GM19240 (cell line): ENCODE measurements at regions not wholly inside any gene's neighbourhood (a gene's known extent, or its start where the extent isn't known, plus 50 kb on each side); places are given as distances from the start of the nearest gene placed in this dataset.
A peak's percentile ranks its signal among the peaks of the same experiment; 100 is the strongest.
"Not testable (repeated sequence)": the region's sequence is repeated elsewhere in the genome, so short reads cannot be mapped to it uniquely, and the experiment has no call there.

ENCODE experiments used
- DNase-seq: peaks from one replicate; pipeline ENCODE4 v3.0.0; 2011; ENCODE audit warnings: low spot score; ENCODE audit not compliant: insufficient read length

- no peak for DNase-seq
Measured at GRCh38 chr16:48105976-48106375, 49.8 kb downstream of the ABCC12 start.

GRCh38 chr16:48105456-48105855, 50.3 kb downstream of the ABCC12 start:
- no peak for DNase-seq

- DNase-seq, result no peak
Measured at GRCh38 chr16:48103591-48103990, 52.2 kb downstream of the ABCC12 start.

DNA sequence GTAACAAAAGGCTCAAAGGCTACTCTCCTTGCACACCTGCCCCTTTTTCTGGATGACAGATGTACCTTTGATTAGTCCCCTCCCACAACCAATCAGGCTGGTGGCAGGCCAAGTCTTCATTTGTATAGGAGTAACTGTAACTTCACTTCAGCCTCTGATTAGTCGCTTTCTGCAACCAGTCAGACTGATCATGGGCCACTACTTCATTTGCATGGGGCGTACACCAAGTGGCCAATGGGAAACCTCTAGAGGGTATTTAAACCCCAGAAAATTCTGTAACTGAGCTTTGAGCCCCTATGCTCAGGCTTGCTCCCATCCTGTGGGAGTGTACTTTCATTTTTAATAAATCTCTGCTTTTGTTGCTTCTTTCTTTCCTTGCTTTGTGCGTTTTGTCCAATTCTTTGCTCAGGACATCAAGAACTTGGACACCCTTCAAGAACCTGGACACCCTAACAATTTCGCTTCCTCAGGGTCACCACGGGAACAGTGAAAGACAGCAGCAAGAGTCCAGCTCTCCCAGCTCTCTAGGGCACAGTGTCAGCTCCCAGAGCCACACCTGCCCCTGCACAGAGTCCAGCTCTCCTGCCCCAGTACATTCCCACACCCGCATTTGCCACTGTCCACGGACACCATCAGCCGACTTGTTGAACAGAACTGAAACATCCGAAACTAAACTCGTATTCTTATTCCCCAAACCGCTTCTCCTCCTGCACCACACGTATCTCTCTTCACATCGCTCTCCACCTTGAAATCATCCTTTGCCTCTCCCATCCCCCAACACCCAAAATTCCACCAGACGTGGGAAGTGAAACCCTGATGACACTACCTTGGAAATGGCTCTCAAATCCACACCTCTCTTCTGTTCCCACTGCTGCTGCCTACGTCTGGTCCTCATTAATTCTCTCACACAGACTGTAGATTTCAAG, 53.4 kb downstream of the ABCC12 start:
- no peak for DNase-seq

- DNase-seq, result peak; percentile 33
Measured at GRCh38 chr16:48101069-48101674, 54.6 kb downstream of the ABCC12 start.

- no peak for DNase-seq
Measured at GRCh38 chr16:48099455-48099854, 56.3 kb downstream of the ABCC12 start.

DNA sequence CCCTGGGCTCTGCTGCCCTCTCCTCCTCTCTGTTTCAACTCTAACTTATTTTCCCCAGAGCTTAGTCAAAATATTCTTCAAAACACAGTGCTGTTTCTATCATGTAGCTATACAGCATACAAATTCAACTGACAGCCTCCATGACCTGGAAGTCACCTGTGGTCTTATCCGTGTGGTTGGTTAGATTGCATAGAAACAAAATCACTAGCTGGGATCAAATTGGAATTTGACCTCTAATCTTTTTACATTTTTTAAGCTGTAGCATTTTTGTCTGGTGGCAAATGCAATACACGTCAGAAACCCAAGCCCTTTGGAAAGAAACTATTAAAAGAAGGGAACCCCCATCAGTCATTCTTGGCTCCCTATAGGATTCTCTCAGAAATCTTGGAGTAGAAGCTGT, 57.3 kb downstream of the ABCC12 start:
- no peak for DNase-seq

DNA sequence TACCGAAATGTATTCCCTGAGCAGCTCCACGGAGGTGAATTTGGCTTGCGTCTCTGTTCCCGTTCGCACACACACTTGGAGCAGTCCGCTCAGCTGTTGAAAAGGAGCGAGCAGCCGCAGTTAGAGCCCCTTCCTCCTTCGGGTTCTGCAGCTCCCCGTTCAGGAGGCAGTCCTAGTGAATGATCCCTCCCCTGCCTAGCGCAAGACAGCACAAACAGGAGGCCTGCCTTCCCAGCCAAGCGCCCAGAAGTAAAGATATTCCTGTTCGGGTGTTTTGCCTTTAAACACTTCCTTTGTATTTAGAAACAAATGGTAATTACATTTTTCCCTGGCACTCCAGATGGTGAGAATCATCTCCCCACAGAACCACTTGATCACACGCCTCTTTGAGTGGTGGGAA, 64.7 kb downstream of the ABCC12 start:
- no peak for DNase-seq

DNA sequence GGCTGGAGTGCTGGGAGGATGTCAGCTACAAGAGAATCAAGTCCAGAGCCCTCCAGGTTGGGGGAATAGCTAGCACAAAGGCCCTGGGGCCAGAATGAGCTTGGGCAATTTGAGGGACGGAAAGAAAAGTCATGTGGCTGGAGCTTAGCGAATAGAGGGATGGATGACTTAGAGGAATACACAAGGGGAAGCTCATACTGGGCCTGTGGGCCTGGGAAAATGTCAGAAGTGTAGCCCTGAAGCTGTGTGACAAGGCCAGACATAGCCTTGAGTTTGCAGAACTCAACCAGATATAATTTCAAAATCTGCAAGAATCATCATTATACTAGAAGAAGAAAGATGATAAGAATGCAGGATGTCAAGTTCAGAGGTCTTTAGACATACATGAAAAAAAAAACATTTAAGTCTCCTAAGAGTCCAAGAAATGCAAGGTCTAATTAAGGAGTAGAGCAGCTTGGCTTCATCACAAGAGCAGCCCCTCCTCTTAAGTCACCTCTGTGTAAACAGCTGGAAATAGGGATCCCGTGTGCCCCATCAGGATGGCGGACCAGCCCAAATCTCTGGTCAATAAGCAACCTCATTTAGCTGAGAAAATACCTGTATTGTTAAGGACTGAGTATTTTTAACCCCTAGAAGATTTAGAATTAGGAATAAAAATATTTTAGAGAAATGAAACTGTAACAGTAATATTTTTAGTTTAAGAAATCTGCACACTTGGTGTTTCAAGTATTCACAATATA, 66.6 kb downstream of the ABCC12 start:
- DNase-seq, result no peak

DNA sequence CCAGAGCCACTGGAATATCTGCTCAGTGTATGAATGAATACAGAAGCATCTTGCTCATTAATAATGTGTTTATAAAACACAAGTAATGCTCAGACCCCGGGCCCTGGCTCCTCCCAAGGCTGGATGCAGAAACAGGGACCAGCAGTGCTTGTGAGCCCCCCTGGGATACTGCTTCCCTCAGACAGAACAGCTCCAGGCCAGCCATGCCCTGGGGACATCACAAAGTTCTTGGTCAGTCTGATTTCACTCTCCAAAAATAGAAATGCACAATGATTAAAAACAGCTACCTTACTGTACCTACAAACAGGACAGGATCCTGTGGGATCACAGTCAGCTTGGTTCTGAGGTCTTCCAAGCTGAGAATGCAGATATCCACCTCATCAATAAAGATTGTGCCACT, 68.2 kb downstream of the ABCC12 start:
- DNase-seq, result no peak

DNA sequence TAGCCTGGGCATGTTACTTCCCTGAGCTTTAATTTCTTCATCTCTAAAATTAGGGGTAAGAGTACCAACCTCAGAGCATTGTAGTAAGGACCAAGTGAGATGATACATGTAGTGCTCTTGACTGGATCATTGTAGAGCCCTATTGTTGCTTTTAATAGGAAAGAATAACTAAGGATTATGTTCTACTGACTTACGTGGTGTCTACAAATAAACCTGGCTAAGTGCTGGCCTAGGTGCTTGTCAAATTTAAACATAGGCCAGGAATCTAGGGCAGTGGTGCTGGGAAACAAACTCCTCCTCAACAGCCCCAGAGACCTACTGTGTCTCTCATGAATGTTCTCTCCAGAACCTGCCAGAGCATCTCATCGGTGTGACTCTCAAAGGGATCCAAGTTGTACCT, 69.4 kb downstream of the ABCC12 start:
- DNase-seq, result no peak

GRCh38 chr16:48085729-48086128, 70.1 kb downstream of the ABCC12 start:
- no peak for DNase-seq

GRCh38 chr16:48084826-48085225, 71.0 kb downstream of the ABCC12 start:
- no peak for DNase-seq

- DNase-seq, result no peak
Measured at GRCh38 chr16:48082516-48082915, 73.3 kb downstream of the ABCC12 start.

DNA sequence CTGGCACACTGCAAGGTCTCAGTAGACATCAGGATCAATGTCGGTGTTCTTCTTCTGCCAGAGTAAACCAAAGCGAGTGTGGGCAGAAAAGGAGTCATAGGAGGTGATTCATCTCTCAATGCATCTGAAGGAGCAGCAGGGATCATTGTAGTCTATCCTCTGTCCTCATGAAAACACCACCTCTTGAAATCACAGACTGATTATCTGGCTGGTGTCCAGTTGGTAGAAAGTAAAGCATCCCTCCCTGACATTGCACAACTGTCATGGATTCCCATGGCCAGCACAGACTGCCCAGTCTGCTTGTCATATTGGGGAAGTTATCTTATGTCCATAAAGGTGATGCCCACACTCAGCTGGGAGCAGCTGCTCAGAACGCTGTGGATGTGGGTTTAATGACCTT, 74.1 kb downstream of the ABCC12 start:
- no peak for DNase-seq

DNA sequence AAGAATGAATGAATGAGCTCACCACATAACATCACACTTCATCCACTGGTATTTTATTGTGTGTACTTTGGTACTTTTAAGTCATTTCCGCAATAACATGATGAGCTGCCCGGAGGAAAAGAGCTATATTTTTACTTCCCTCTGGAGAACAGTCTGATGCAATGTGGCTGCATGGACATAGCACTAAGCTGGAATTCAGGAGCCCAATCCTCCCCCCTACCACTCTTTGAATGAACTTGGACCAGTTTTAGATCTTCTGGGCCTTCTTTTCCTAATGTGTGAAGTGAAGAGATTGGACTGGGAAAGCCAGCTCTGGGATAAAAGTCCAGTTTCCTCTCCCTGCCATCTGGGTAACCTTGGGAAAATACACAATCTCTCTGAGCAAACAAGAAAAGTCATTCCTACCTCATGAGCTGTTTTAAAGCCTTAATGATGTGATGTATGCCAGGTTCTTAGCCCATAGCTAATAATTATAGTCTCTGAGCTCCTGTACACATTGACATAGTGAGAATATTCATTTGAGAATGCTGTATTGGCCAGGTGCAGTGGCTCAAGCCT, 79.3 kb downstream of the ABCC12 start:
- no peak for DNase-seq

DNA sequence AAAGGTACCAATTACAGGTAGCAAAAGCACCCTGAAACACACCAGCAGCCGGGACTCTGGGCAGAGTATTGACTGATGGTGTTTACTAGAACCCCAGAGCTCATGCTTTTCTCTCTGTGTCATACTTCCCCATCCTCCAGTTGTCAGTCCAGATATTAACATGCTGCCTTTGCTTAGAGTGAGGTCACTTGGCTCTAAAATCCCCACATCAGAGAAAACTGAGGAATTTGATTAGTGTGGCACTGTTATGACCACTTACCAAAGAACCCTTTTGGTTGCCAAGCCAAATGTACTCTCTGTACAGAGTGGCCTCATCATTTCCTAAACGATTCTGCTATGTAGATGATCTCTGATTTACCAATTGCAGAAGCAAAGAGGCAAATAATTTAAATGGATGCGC, 80.4 kb downstream of the ABCC12 start:
- no peak for DNase-seq

DNA sequence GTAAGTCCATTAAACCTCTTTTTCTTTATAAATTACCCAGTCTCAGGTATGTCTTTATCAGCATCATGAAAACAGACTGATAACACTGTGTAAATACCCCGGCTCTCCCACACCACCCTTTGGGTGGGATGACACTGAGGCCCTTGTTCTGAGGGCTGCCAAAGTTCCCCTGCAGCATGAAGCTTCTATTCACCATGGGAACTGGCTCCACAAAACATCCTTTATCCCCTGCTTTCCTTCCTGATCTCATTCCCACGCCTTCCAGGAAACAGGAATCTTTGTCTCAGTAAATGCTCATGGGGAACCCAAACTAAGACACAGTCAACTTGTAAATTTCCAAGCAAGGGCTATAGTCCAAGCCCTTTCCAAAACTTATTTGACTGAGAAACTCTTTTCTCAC, 88.4 kb downstream of the ABCC12 start:
- no peak for DNase-seq

- DNase-seq, result no peak
Measured at GRCh38 chr16:48064971-48065370, 90.8 kb downstream of the ABCC12 start.

GRCh38 chr16:48062681-48063080, 93.1 kb downstream of the ABCC12 start:
- DNase-seq, result no peak

DNA sequence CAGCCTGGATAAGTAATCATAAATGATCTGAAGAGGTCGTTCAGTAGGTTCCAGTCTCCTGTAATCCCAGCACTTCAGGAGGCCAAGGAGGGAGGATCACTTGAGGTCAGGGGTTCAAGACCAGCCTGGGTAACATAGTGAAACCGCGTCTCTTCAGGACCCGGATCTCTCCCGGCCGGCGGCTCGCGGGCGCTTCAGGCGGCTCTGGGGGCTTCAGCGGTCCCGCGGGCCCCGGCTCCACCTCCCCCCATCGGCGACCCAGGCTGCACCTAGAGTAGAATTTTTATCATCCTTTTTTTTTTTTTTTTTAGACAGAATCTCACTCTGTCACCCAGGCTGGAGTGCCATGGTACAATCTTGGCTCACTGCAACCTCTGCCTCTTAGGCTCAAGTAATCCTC, 95.9 kb downstream of the ABCC12 start:
- no peak for DNase-seq

DNA sequence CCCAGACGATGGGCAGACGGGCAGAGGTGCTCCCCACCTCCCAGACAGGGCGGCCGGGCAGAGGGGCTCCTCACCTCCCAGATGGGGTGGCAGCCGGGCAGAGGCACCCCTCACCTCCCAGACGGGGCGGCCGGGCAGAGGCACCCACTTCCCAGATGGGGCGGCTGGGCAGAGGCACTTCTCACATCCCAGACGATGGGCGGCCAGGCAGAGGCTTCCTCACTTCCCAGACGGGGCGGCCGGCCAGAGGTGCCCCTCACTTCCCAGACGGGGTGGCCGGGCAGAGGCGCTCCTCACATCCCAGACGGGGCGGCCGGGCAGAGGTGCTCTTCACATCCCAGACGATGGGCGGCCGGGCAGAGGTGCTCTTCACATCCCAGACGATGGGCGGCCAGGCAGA, 96.6 kb downstream of the ABCC12 start:
- DNase-seq, result not testable (repeated sequence)
